K562 (cell line): ENCODE measurements at regions not wholly inside any gene's neighbourhood (a gene's known extent, or its start where the extent isn't known, plus 50 kb on each side); places are given as distances from the start of the nearest gene placed in this dataset.

Experiments
- BRCA1 ChIP-seq, 2 experiments: fragments of 450-650 bp in 1 of 2; sonication (generic) in 1 of 2; formaldehyde crosslinking in 1 of 2; IDR thresholded peaks; 2 replicates each; pipeline versions ENCODE4 v1.5.0 to v1.6.1; 2017 to 2020; ENCODE audit warnings: mild to moderate bottlenecking in 1 of 2, missing genetic modification reagents in 1 of 2
- CHD2 ChIP-seq: IDR thresholded peaks from 2 replicates; pipeline ENCODE4 v1.6.1; 2011; ENCODE audit warnings: low read depth, low read length
- FOXM1 ChIP-seq, 2 experiments: fragments of 450-650 bp in 1 of 2; sonication (generic) in 1 of 2; formaldehyde crosslinking in 1 of 2; IDR thresholded peaks; 2 replicates each; pipeline versions ENCODE4 v1.6.1 to v1.9.0; 2017 to 2022; ENCODE audit warnings: low read depth in 2 of 2, mild to moderate bottlenecking in 2 of 2, missing genetic modification reagents in 1 of 2, moderate library complexity in 1 of 2
- GTF2B ChIP-seq: IDR thresholded peaks from 2 replicates; pipeline ENCODE4 v1.6.1; 2011; ENCODE audit not compliant: insufficient read length; ENCODE audit errors: extremely low read depth
- KHSRP ChIP-seq: fragments of 450-650 bp; IDR thresholded peaks from 2 replicates; pipeline ENCODE4 v1.6.1; 2017
- KLF1 ChIP-seq: fragments of 450-650 bp; IDR thresholded peaks from 2 replicates; pipeline ENCODE4 v1.6.1; 2016; ENCODE audit warnings: missing genetic modification characterization, missing compliant biosample characterization
- MYC ChIP-seq, 2 experiments: fragments of 250-450 bp in 1 of 2; sonication (Bioruptor Pico) in 1 of 2; IDR thresholded peaks; 2 replicates each; pipeline versions ENCODE4 v1.5.1 to v1.6.1; 2012 to 2021; ENCODE audit warnings: low read depth in 2 of 2, borderline replicate concordance in 1 of 2, improper control_type of control experiment in 1 of 2, low read length in 1 of 2, mild to moderate bottlenecking in 1 of 2, moderate library complexity in 1 of 2
- NCOA6 ChIP-seq: fragments of 450-650 bp; IDR thresholded peaks from 2 replicates; pipeline ENCODE4 v1.6.1; 2017; ENCODE audit warnings: mild to moderate bottlenecking
- NUFIP1 ChIP-seq: fragments of 450-650 bp; IDR thresholded peaks from 2 replicates; pipeline ENCODE4 v1.6.1; 2018; ENCODE audit not compliant: partially characterized antibody
- SAFB2 ChIP-seq: fragments of 200-400 bp; formaldehyde crosslinking; IDR thresholded peaks from 2 replicates; pipeline ENCODE4 v1.6.1; 2018; ENCODE audit warnings: borderline replicate concordance, low read length, low read depth, moderate library complexity; ENCODE audit not compliant: severe bottlenecking
- SAP30 ChIP-seq: fragments of 200-600 bp; sonication (generic); IDR thresholded peaks from 2 replicates; pipeline ENCODE4 v1.6.1; 2012; ENCODE audit warnings: borderline replicate concordance, low read depth, mild to moderate bottlenecking, moderate library complexity, low read length, control low read depth, inconsistent platforms; ENCODE audit not compliant: insufficient read depth, poor library complexity, severe bottlenecking
- THRB ChIP-seq: fragments of 450-650 bp; formaldehyde crosslinking; conservative IDR thresholded peaks from 2 replicates; pipeline ENCODE4 v1.4.0; 2022; ENCODE audit warnings: mild to moderate bottlenecking, missing genetic modification characterization
- ZNF280A ChIP-seq: fragments of 450-650 bp; IDR thresholded peaks from 2 replicates; pipeline ENCODE4 v1.6.1; 2018; ENCODE audit warnings: mild to moderate bottlenecking, low read depth; ENCODE audit not compliant: partially characterized antibody

GRCh38 chr12:127528551-127528950 lies 738.4 kb upstream of the TMEM132C start (continued):
- TF ChIP-seq THRB = no peak
- no peak for TF ChIP-seq CHD2
- TF ChIP-seq GTF2B = no peak
- no peak for TF ChIP-seq NCOA6
- no peak for TF ChIP-seq BRCA1 (IDR thresholded peaks at IDR 0.05)
- no peak for TF ChIP-seq BRCA1 (CRISPR knock-in tag; IDR thresholded peaks at IDR 0.05)
- no peak for TF ChIP-seq KLF1 (tag)
- no peak for TF ChIP-seq ZNF280A
- TF ChIP-seq SAFB2 = no peak
- TF ChIP-seq SAP30 = no peak
- TF ChIP-seq MYC (IDR thresholded peaks at IDR 0.05; ENCODE audit: low read depth, low read length) = no peak
- TF ChIP-seq MYC (CRISPR knock-in tag; IDR thresholded peaks at IDR 0.05; ENCODE audit: borderline replicate concordance, low read depth) = no peak
- TF ChIP-seq KHSRP = no peak
- TF ChIP-seq FOXM1 (IDR thresholded peaks at IDR 0.05; ENCODE audit: low read depth) = no peak
- no peak for TF ChIP-seq FOXM1 (CRISPR knock-in tag; IDR thresholded peaks at IDR 0.05; ENCODE audit: low read depth)
- no peak for TF ChIP-seq NUFIP1
